H1 (cell line): ENCODE measurements at regions not wholly inside any gene's neighbourhood (a gene's known extent, or its start where the extent isn't known, plus 50 kb on each side); places are given as distances from the start of the nearest gene placed in this dataset.

ENCODE experiments used
- CTCF ChIA-PET: fragments of 300-600 bp; sonication (Branson Sonifier 250); formaldehyde crosslinking; loops from one replicate; lab custom pipeline; 2021; ENCODE audit not compliant: partially characterized antibody; lab: Charles Lee
- POLR2A ChIA-PET: fragments of 300-600 bp; sonication (Branson Sonifier 250); formaldehyde crosslinking; loops from one replicate; lab custom pipeline; 2021; ENCODE audit warnings: inconsistent platforms; ENCODE audit not compliant: partially characterized antibody; lab: Charles Lee
- DNase-seq, 2 experiments: peaks; one replicate each; pipeline versions ENCODE4 v3.0.0 to v3.0.0-alpha.2; 2010 to 2022; ENCODE audit warnings: low spot score in 2 of 2, low read depth in 1 of 2, mixed read lengths in 1 of 2
- FAIRE-seq: peaks from 2 replicates; lab custom pipeline; 2011; peaks lifted over from hg19 to GRCh38; lab: Jason Lieb, UNC
- H2AFZ ChIP-seq: 2 replicates; pipeline ENCODE4 v1.8.1; 2012; ENCODE audit warnings: low read length, inconsistent platforms
- H2AK5ac ChIP-seq: 2 replicates; pipeline ENCODE4 v1.6.1; 2013; ENCODE audit warnings: low read depth, low read length
- H2BK120ac ChIP-seq: replicated peaks from 2 replicates; pipeline ENCODE3; 2013; ENCODE audit warnings: low read depth, low read length, inconsistent platforms
- H2BK12ac ChIP-seq: 2 replicates; pipeline ENCODE4 v1.6.1; 2013; ENCODE audit warnings: low read depth, low read length
- H2BK15ac ChIP-seq: 2 replicates; pipeline ENCODE4 v1.6.1; 2013; ENCODE audit warnings: low read length
- H2BK20ac ChIP-seq: 2 replicates; pipeline ENCODE4 v1.6.1; 2013; ENCODE audit warnings: low read length
- H2BK5ac ChIP-seq: 2 replicates; pipeline ENCODE4 v1.6.1; 2013; ENCODE audit warnings: low read depth, low read length
- H3K14ac ChIP-seq: 2 replicates; pipeline ENCODE4 v1.6.1; 2013; ENCODE audit warnings: inconsistent platforms; ENCODE audit not compliant: insufficient read length
- H3K18ac ChIP-seq: 2 replicates; pipeline ENCODE4 v1.6.1; 2013; ENCODE audit warnings: low read length; ENCODE audit errors: extremely low read depth
- H3K23ac ChIP-seq: 2 replicates; pipeline ENCODE4 v1.6.1; 2013; ENCODE audit warnings: inconsistent platforms; ENCODE audit not compliant: insufficient read length
- H3K23me2 ChIP-seq: 2 replicates; pipeline ENCODE4 v1.6.1; 2013; ENCODE audit warnings: low read depth, low read length
- H3K27ac ChIP-seq: 2 replicates; pipeline ENCODE4 v1.6.1; 2011; ENCODE audit warnings: low read depth, low read length, inconsistent platforms
- H3K27me3 ChIP-seq, 4 experiments: replicated peaks in 1 of 4; 1 replicate in 1 of 4; 2 replicates in 3 of 4; pipeline versions ENCODE4 v1.6.1 to v1.8.1; 2011 to 2013; ENCODE audit warnings: low read length in 3 of 4, mild to moderate bottlenecking in 3 of 4, inconsistent platforms in 2 of 4, mixed read lengths in 2 of 4, moderate library complexity in 1 of 4; ENCODE audit not compliant: control insufficient read depth in 3 of 4, insufficient read depth in 3 of 4; ENCODE audit errors: extremely low read depth in 1 of 4
- H3K36me3 ChIP-seq, 4 experiments: 2 replicates each; pipeline versions ENCODE4 v1.6.1 to v1.8.1; 2011 to 2013; ENCODE audit warnings: mild to moderate bottlenecking in 4 of 4, low read length in 3 of 4, moderate library complexity in 2 of 4, control low read depth in 1 of 4, inconsistent platforms in 1 of 4; ENCODE audit not compliant: insufficient read depth in 4 of 4, control insufficient read depth in 2 of 4
- H3K4ac ChIP-seq: replicated peaks from 2 replicates; pipeline ENCODE3; 2013; ENCODE audit warnings: low read length, low read depth, mixed read lengths, inconsistent platforms; ENCODE audit not compliant: insufficient read length
- H3K4me1 ChIP-seq, 4 experiments: replicated peaks in 1 of 4; 1 replicate in 1 of 4; 2 replicates in 3 of 4; pipeline versions ENCODE4 v1.6.1 to v1.8.1; 2011 to 2013; ENCODE audit warnings: low read length in 3 of 4, inconsistent platforms in 2 of 4, mixed read lengths in 1 of 4; ENCODE audit not compliant: insufficient read depth in 4 of 4, control insufficient read depth in 3 of 4
- H3K4me2 ChIP-seq, 2 experiments: 2 replicates each; pipeline versions ENCODE4 v1.6.1 to v1.8.1; 2011 to 2013; ENCODE audit warnings: low read depth in 2 of 2, low read length in 2 of 2, control low read depth in 1 of 2, inconsistent platforms in 1 of 2, mild to moderate bottlenecking in 1 of 2; ENCODE audit not compliant: insufficient read depth in 1 of 2
- H3K4me3 ChIP-seq, 4 experiments: fragments of 200-600, 300-600 bp in 1 of 4; sonication (generic), shearing (Covaris generic), sonication (Bioruptor Twin) in 1 of 4; 2 replicates each; pipeline versions ENCODE4 v1.5.1 to v1.8.1; 2011 to 2016; ENCODE audit warnings: low read length in 4 of 4, low read depth in 3 of 4, control low read depth in 2 of 4, inconsistent platforms in 2 of 4, mild to moderate bottlenecking in 2 of 4, mixed read lengths in 1 of 4, moderate library complexity in 1 of 4; ENCODE audit not compliant: insufficient read depth in 2 of 4; ENCODE audit errors: extremely low read depth in 1 of 4
- H3K56ac ChIP-seq: replicated peaks from 2 replicates; pipeline ENCODE3; 2013; ENCODE audit warnings: low read depth, mild to moderate bottlenecking, mixed read lengths, low read length, inconsistent platforms; ENCODE audit not compliant: insufficient read length
- H3K79me1 ChIP-seq: 2 replicates; pipeline ENCODE4 v1.6.1; 2013; ENCODE audit warnings: low read depth, low read length, control low read depth
- H3K79me2 ChIP-seq, 2 experiments: 2 replicates each; pipeline versions ENCODE4 v1.6.1 to v1.8.1; 2012 to 2013; ENCODE audit warnings: low read length in 2 of 2, mild to moderate bottlenecking in 2 of 2, inconsistent platforms in 1 of 2; ENCODE audit not compliant: insufficient read depth in 2 of 2, control insufficient read depth in 1 of 2
- H3K9ac ChIP-seq, 4 experiments: replicated peaks in 1 of 4; 1 replicate in 1 of 4; 2 replicates in 3 of 4; pipeline versions ENCODE4 v1.6.1 to v1.8.1; 2011 to 2013; ENCODE audit warnings: low read depth in 3 of 4, low read length in 3 of 4, control low read depth in 2 of 4, mild to moderate bottlenecking in 2 of 4, moderate library complexity in 2 of 4, inconsistent platforms in 1 of 4; ENCODE audit errors: extremely low read depth in 1 of 4
- H3K9me3 ChIP-seq, 2 experiments: 2 replicates each; pipeline versions ENCODE4 v1.6.1 to v1.8.1; 2012 to 2013; ENCODE audit warnings: mild to moderate bottlenecking in 2 of 2, moderate library complexity in 2 of 2, control low read depth in 1 of 2, inconsistent platforms in 1 of 2, low read depth in 1 of 2, low read length in 1 of 2, mixed read lengths in 1 of 2; ENCODE audit not compliant: insufficient read depth in 2 of 2
- H4K20me1 ChIP-seq, 2 experiments: replicated peaks in 1 of 2; 2 replicates each; pipeline versions ENCODE3 to v1.8.1; 2011 to 2013; ENCODE audit warnings: inconsistent platforms in 2 of 2, low read length in 2 of 2, mild to moderate bottlenecking in 1 of 2; ENCODE audit not compliant: insufficient read depth in 2 of 2, control insufficient read depth in 1 of 2
- H4K5ac ChIP-seq: 2 replicates; pipeline ENCODE4 v1.6.1; 2013; ENCODE audit warnings: low read length, low read depth, mixed read lengths, inconsistent platforms; ENCODE audit not compliant: insufficient read length
- H4K8ac ChIP-seq: 2 replicates; pipeline ENCODE4 v1.8.0; 2013; ENCODE audit warnings: mild to moderate bottlenecking, moderate library complexity, low read length, inconsistent platforms; ENCODE audit not compliant: insufficient read depth; ENCODE audit errors: extremely low read depth
- H4K91ac ChIP-seq: replicated peaks from 2 replicates; pipeline ENCODE3; 2013; ENCODE audit warnings: low read length, mixed read lengths, inconsistent platforms; ENCODE audit not compliant: insufficient read length
- ATF2 ChIP-seq: IDR thresholded peaks from 2 replicates; pipeline ENCODE4 v1.6.1; 2012; ENCODE audit warnings: low read length, inconsistent platforms
- HDAC2 ChIP-seq, 2 experiments: fragments of 300-600 bp in 1 of 2; sonication (generic) in 1 of 2; IDR thresholded peaks; 2 replicates each; pipeline ENCODE4 v1.6.1; 2011 to 2012; ENCODE audit warnings: low read depth in 2 of 2, low read length in 2 of 2, mild to moderate bottlenecking in 2 of 2, moderate library complexity in 2 of 2, borderline replicate concordance in 1 of 2, inconsistent platforms in 1 of 2
- HDAC6 ChIP-seq: IDR thresholded peaks from one replicate; pipeline ENCODE4 v1.7.1; 2012; ENCODE audit warnings: low read depth, mild to moderate bottlenecking, inconsistent platforms, low read length, moderate library complexity
- POU5F1 ChIP-seq: IDR thresholded peaks from 2 replicates; pipeline ENCODE4 v1.6.1; 2011; ENCODE audit warnings: low read depth, mild to moderate bottlenecking, low read length, moderate library complexity
- RBBP5 ChIP-seq: IDR thresholded peaks from 2 replicates; pipeline ENCODE4 v1.7.1; 2012; ENCODE audit warnings: low read depth, mild to moderate bottlenecking, inconsistent platforms, low read length, moderate library complexity, borderline replicate concordance
- RXRA ChIP-seq: IDR thresholded peaks from 2 replicates; pipeline ENCODE4 v1.6.1; 2011; ENCODE audit warnings: low read depth, mild to moderate bottlenecking, low read length, moderate library complexity; ENCODE audit not compliant: insufficient read depth
- SIRT6 ChIP-seq: IDR thresholded peaks from one replicate; pipeline ENCODE4 v1.7.1; 2012; ENCODE audit warnings: low read length, inconsistent platforms
- SP4 ChIP-seq: IDR thresholded peaks from 2 replicates; pipeline ENCODE4 v1.6.1; 2012; ENCODE audit warnings: low read length, inconsistent platforms
- SRF ChIP-seq: IDR thresholded peaks from 2 replicates; pipeline ENCODE4 v1.6.1; 2011; ENCODE audit warnings: mild to moderate bottlenecking, low read depth, low read length, moderate library complexity
- SUZ12 ChIP-seq: fragments of 200-600 bp; sonication (generic); IDR thresholded peaks from 2 replicates; pipeline ENCODE4 v1.6.1; 2012; ENCODE audit warnings: mild to moderate bottlenecking, inconsistent platforms, low read length, moderate library complexity, mixed read lengths
- USF2 ChIP-seq: IDR thresholded peaks from 2 replicates; pipeline ENCODE4 v1.6.1; 2011; ENCODE audit warnings: low read length, improper control_type of control experiment
- WGBS, 2 experiments: shearing (Covaris generic) in 1 of 2; methylation state at CpG; one replicate each; pipeline versions ENCODE4 v1.1.6 to v1.1.7; 2013 to 2015; ENCODE audit warnings: low lambda C conversion rate in 2 of 2, mixed read lengths in 2 of 2, inconsistent platforms in 1 of 2, low coverage in 1 of 2, missing lambda C conversion rate in 1 of 2; ENCODE audit not compliant: insufficient replicate concordance in 2 of 2, insufficient coverage in 1 of 2, insufficient read length in 1 of 2; ENCODE audit errors: extremely low coverage in 1 of 2, missing lambda C conversion rate in 1 of 2; 5-methylcytosine and 5-hydroxymethylcytosine counted together

- TF ChIP-seq ATF2 = no peak
- TF ChIP-seq HDAC2 (IDR thresholded peaks at IDR 0.05; ENCODE audit: borderline replicate concordance in 1 of 2, low read depth in 2 of 2, low read length in 2 of 2) = no peak
- no peak for TF ChIP-seq USF2
- no peak for TF ChIP-seq SUZ12
- TF ChIP-seq SIRT6 = no peak
- TF ChIP-seq RXRA = no peak
- no peak for TF ChIP-seq RBBP5
- TF ChIP-seq POU5F1 = no peak
- TF ChIP-seq SP4 = no peak
- TF ChIP-seq HDAC6 = no peak
- TF ChIP-seq SRF = no peak
- 95% methylated on average over 9 of the region's 9 CpGs; no CpG with 5 or more reads in 1 of the 2 experiments for WGBS, 2 experiments
These were observed 311.1 kb upstream of the C2CD4B start for GRCh38 chr15:62476163-62476562.

More at GRCh38 chr15:62476163-62476562, 311.1 kb upstream of the C2CD4B start:
- H3K79me2 ChIP-seq = no peaks in the 10 kb centered on the region
- no peak overlapping the region for H2BK5ac ChIP-seq
- FAIRE-seq (no peak), DNase-seq (no peak)
- no peak overlapping the region for H4K5ac ChIP-seq
- H3K79me1 ChIP-seq = peaks cover under 1% of the 10 kb centered on the region; the same call in 1 of the 2 replicates
- no peaks in the 10 kb centered on the region for H3K27me3 ChIP-seq
- H2BK12ac ChIP-seq = no peak overlapping the region
- H4K8ac ChIP-seq = no peak overlapping the region
- no peaks in the 10 kb centered on the region for H3K36me3 ChIP-seq
- H2AK5ac ChIP-seq = no peak overlapping the region
- H3K9ac ChIP-seq = no peak overlapping the region
- peaks cover 2 to 12% (median 3%) of the 10 kb centered on the region in 4 experiments; a peak in 6 of 7 replicates for H3K4me1 ChIP-seq
- no peak overlapping the region for H4K91ac ChIP-seq
- H3K27ac ChIP-seq = no peak overlapping the region
- H2BK15ac ChIP-seq = no peak overlapping the region
- no peaks in the 10 kb centered on the region for H3K9me3 ChIP-seq
- H3K4me2 ChIP-seq = no peak overlapping the region
- H3K23ac ChIP-seq = no peak overlapping the region
- no peaks in the 10 kb centered on the region for H4K20me1 ChIP-seq
- CTCF ChIA-PET = interaction anchor here (1.5 kb wide), 1 partner anchor 267 kb away, joined by 3 read pairs; no protein-coding TSS in a partner anchor
- no peaks in the 10 kb centered on the region for H3K23me2 ChIP-seq
- H3K18ac ChIP-seq = no peak overlapping the region
- no peak overlapping the region for H3K14ac ChIP-seq
- no peak overlapping the region for H3K4ac ChIP-seq
- no peak overlapping the region for H3K56ac ChIP-seq
- H2BK20ac ChIP-seq = no peak overlapping the region
- POLR2A ChIA-PET = no interaction called here
- H3K4me3 ChIP-seq = no peak overlapping the region
- H2AFZ ChIP-seq = no peak overlapping the region
- H2BK120ac ChIP-seq = no peak overlapping the region
